Bronchial epithelial cell (primary cell): ENCODE measurements at regions not wholly inside any gene's neighbourhood (a gene's known extent, or its start where the extent isn't known, plus 50 kb on each side); places are given as distances from the start of the nearest gene placed in this dataset.

Experiments
- DNase-seq: peaks from one replicate; pipeline ENCODE4 v3.0.0-alpha.2; 2010; ENCODE audit warnings: low read depth
- FAIRE-seq: peaks from 2 replicates; lab custom pipeline; 2011; peaks lifted over from hg19 to GRCh38; lab: Jason Lieb, UNC
- H3K27me3 ChIP-seq: 2 replicates; pipeline ENCODE4 v1.5.1; 2011; ENCODE audit warnings: low read length; ENCODE audit not compliant: control insufficient read depth, insufficient read depth
- H3K36me3 ChIP-seq: 2 replicates; pipeline ENCODE4 v1.5.1; 2011; ENCODE audit warnings: low read length; ENCODE audit not compliant: control insufficient read depth, insufficient read depth
- H3K4me3 ChIP-seq: 2 replicates; pipeline ENCODE4 v1.5.1; 2011; ENCODE audit warnings: mild to moderate bottlenecking, low read depth, low read length, control low read depth
- CTCF ChIP-seq: IDR thresholded peaks from 2 replicates; pipeline ENCODE4 v1.5.1; 2011; ENCODE audit warnings: mild to moderate bottlenecking, moderate library complexity, low read length, control low read depth, inconsistent platforms; ENCODE audit not compliant: insufficient read depth, severe bottlenecking

GRCh38 chr14:104528496-104528895 is 51.1 kb upstream of the C14orf180 start:
- TF ChIP-seq CTCF, result no peak
- Histone ChIP-seq H3K27me3 (no peaks in the 10 kb centered on the region), H3K36me3 (no peaks in the 10 kb centered on the region), H3K4me3 (no peak overlapping the region)
- DNase-seq (no peak), FAIRE-seq (no peak)
